ENCODE measurements at regions not wholly inside any gene's neighbourhood (a gene's known extent, or its start where the extent isn't known, plus 50 kb on each side); places are given as distances from the start of the nearest gene placed in this dataset.

DNA sequence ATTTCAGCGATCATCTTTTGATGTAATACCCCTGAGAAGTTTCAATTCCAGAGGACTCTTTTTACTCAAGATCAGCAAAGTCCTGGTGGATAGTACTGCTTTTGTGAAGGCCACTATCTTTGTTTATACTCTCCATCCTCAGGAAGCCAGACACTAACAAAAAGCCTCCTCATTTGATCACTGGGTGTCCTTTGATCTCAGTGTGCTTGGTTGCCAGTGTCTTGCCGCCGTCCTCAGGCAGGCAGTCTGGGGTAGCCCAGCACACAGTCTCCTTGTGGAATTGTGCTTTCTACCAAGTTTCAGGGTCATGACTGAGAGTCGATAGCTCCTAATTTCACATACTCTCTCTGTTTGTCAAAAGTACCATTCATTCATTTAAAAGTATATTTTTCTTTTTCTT, 762.2 kb downstream of the EFNB2 start:
- TF ChIP-seq, protein P1, sequence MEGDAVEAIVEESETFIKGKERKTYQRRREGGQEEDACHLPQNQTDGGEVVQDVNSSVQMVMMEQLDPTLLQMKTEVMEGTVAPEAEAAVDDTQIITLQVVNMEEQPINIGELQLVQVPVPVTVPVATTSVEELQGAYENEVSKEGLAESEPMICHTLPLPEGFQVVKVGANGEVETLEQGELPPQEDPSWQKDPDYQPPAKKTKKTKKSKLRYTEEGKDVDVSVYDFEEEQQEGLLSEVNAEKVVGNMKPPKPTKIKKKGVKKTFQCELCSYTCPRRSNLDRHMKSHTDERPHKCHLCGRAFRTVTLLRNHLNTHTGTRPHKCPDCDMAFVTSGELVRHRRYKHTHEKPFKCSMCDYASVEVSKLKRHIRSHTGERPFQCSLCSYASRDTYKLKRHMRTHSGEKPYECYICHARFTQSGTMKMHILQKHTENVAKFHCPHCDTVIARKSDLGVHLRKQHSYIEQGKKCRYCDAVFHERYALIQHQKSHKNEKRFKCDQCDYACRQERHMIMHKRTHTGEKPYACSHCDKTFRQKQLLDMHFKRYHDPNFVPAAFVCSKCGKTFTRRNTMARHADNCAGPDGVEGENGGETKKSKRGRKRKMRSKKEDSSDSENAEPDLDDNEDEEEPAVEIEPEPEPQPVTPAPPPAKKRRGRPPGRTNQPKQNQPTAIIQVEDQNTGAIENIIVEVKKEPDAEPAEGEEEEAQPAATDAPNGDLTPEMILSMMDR (IDR thresholded peaks at IDR 0.05) = no peak
- TF ChIP-seq POLR2A (IDR thresholded peaks at IDR 0.05) = no peak

Measured in right lobe of liver (tissue), 4 donors.